Neural progenitor cell (in vitro differentiated cells): ENCODE measurements at regions not wholly inside any gene's neighbourhood (a gene's known extent, or its start where the extent isn't known, plus 50 kb on each side); places are given as distances from the start of the nearest gene placed in this dataset.

Experiments used
- DNase-seq: peaks from one replicate; pipeline ENCODE4 v3.0.0-alpha.2; 2016; ENCODE audit warnings: low spot score
- H2AFZ ChIP-seq: fragments of 200-600 bp; sonication (generic); replicated peaks from 2 replicates; pipeline ENCODE4 v1.6.1; 2016; ENCODE audit warnings: antibody characterized with exemption
- H3F3A ChIP-seq: fragments of 200-600 bp; sonication (generic); 2 replicates; pipeline ENCODE4 v1.6.1; 2016; ENCODE audit warnings: antibody characterized with exemption, low read depth
- H3K27ac ChIP-seq: fragments of 200-600 bp; sonication (generic); 2 replicates; pipeline ENCODE4 v1.5.1; 2016; ENCODE audit warnings: mild to moderate bottlenecking
- H3K27me3 ChIP-seq: fragments of 200-600 bp; sonication (generic); 2 replicates; pipeline ENCODE4 v1.6.1; 2016; ENCODE audit warnings: mild to moderate bottlenecking, moderate library complexity
- H3K36me3 ChIP-seq: fragments of 200-600 bp; sonication (generic); 2 replicates; pipeline ENCODE4 v1.5.1; 2016
- H3K4me1 ChIP-seq: fragments of 200-600 bp; sonication (generic); 2 replicates; pipeline ENCODE4 v1.6.1; 2016; ENCODE audit warnings: mixed run types
- H3K4me2 ChIP-seq: fragments of 200-600 bp; sonication (generic); 2 replicates; pipeline ENCODE4 v1.6.1; 2016
- H3K4me3 ChIP-seq: fragments of 200-600 bp; sonication (generic); 2 replicates; pipeline ENCODE4 v1.5.1; 2016
- H3K79me2 ChIP-seq: fragments of 200-600 bp; sonication (generic); 2 replicates; pipeline ENCODE4 v1.6.1; 2016; ENCODE audit warnings: low read depth
- H3K9ac ChIP-seq: fragments of 200-600 bp; sonication (generic); 2 replicates; pipeline ENCODE4 v1.6.1; 2016
- H3K9me3 ChIP-seq: fragments of 200-600 bp; sonication (generic); 2 replicates; pipeline ENCODE4 v1.5.1; 2016; ENCODE audit warnings: low read depth
- H4K20me1 ChIP-seq: fragments of 200-600 bp; sonication (generic); 2 replicates; pipeline ENCODE4 v1.6.1; 2016; ENCODE audit warnings: low read depth
- H3K27ac Mint-ChIP-seq: 3 replicates; pipeline ENCODE4 v1.8.0; 2021; ENCODE audit warnings: mixed read lengths
- H3K27me3 Mint-ChIP-seq: 2 replicates; pipeline ENCODE4 v1.8.0; 2022; ENCODE audit warnings: low read depth, mild to moderate bottlenecking, inconsistent platforms, moderate library complexity, mixed read lengths; ENCODE audit not compliant: insufficient read depth
- H3K36me3 Mint-ChIP-seq: 3 replicates; pipeline ENCODE4 v1.8.0; 2021; ENCODE audit warnings: mixed read lengths
- H3K4me1 Mint-ChIP-seq: 3 replicates; pipeline ENCODE4 v1.8.0; 2021; ENCODE audit warnings: mixed read lengths
- H3K4me3 Mint-ChIP-seq: 3 replicates; pipeline ENCODE4 v1.8.0; 2021; ENCODE audit warnings: mild to moderate bottlenecking, moderate library complexity, mixed read lengths
- H3K9me3 Mint-ChIP-seq: 3 replicates; pipeline ENCODE4 v1.8.0; 2020; ENCODE audit warnings: mixed read lengths
- EZH2 ChIP-seq: fragments of 200-600 bp; sonication (generic); IDR thresholded peaks from 2 replicates; pipeline ENCODE4 v1.6.1; 2017; ENCODE audit warnings: antibody characterized with exemption, mild to moderate bottlenecking, moderate library complexity
- EZH2phosphoT487 ChIP-seq: fragments of 200-600 bp; sonication (generic); IDR thresholded peaks from 2 replicates; pipeline ENCODE4 v1.6.1; 2017; ENCODE audit warnings: antibody characterized with exemption
- TF ChIP-seq, protein P1 (sequence below): fragments of 200-600 bp; sonication (generic); IDR thresholded peaks from 2 replicates; pipeline ENCODE4 v1.5.1; 2017; ENCODE audit warnings: antibody characterized with exemption, mild to moderate bottlenecking

DNA sequence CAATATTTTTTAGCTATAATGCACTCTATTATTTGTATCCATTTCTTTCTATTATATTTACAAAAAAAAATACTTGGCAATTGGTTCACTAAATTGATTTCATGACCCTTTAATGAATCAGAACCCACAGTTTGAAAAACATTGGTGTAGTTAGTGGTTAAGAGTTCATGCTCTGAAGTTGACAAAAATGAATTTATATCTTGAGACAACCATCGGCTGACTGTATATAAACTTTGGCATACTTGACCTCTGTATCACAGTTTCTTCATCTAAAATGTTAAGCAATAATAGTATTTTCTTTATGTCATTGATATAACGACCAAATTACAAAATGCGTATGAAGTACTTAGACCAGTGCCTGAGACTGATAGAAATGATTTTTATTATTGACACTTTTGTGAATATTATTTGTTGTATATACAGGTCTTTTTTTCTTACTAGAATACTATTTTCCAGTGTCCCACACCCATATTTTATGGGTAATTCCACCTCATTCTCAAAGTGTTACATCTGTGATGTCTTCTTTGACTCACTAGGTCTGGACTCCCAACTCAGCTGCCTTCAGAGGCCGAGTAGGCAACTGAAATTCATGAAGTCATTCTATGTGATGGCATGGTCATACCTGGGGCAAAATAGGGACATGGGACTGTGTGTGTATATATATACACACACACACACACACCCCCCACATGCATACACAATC, 459.2 kb downstream of the RFPL4B start:
- Histone ChIP-seq H3K79me2 (no peaks in the 10 kb centered on the region), H3K27ac (no peak overlapping the region), H3K4me1 (no peaks in the 10 kb centered on the region), H3K9ac (no peak overlapping the region), H3K4me3 (no peak overlapping the region), H3F3A (no peaks in the 10 kb centered on the region), H3K9me3 (no peaks in the 10 kb centered on the region), H3K27me3 (no peaks in the 10 kb centered on the region), H3K4me2 (no peak overlapping the region), H2AFZ (no peak overlapping the region), H3K36me3 (no peaks in the 10 kb centered on the region), H4K20me1 (no peaks in the 10 kb centered on the region)
- H3K4me1 Mint-ChIP-seq, result no peaks in the 10 kb centered on the region
- no peak overlapping the region for H3K4me3 Mint-ChIP-seq
- TF ChIP-seq, protein P1, sequence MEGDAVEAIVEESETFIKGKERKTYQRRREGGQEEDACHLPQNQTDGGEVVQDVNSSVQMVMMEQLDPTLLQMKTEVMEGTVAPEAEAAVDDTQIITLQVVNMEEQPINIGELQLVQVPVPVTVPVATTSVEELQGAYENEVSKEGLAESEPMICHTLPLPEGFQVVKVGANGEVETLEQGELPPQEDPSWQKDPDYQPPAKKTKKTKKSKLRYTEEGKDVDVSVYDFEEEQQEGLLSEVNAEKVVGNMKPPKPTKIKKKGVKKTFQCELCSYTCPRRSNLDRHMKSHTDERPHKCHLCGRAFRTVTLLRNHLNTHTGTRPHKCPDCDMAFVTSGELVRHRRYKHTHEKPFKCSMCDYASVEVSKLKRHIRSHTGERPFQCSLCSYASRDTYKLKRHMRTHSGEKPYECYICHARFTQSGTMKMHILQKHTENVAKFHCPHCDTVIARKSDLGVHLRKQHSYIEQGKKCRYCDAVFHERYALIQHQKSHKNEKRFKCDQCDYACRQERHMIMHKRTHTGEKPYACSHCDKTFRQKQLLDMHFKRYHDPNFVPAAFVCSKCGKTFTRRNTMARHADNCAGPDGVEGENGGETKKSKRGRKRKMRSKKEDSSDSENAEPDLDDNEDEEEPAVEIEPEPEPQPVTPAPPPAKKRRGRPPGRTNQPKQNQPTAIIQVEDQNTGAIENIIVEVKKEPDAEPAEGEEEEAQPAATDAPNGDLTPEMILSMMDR, result no peak
- TF ChIP-seq EZH2, result no peak
- TF ChIP-seq EZH2phosphoT487, result no peak
- peaks cover 4% of the 10 kb centered on the region for H3K9me3 Mint-ChIP-seq
- no peaks in the 10 kb centered on the region for H3K36me3 Mint-ChIP-seq
- no peak for DNase-seq
- H3K27ac Mint-ChIP-seq, result no peak overlapping the region
- H3K27me3 Mint-ChIP-seq, result no peaks in the 10 kb centered on the region

DNA sequence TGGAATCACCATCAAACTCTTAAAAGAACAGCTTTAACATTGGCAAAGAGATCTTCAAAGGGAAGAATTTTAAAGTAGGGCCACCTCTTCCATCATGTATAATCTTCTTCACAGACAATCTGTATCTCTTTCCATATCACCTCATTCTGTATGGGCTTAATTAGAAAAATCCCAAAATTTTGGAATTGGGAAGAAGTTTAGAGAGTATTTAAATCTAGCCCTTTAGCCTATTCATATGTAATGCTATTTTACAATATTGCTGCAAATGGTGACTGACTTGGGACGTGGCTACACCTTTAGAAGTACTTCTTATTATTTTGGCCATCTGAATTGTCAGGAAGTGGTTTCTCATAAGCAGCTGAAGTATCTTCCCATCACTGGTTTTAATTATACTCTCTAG, 474.3 kb downstream of the RFPL4B start:
- no peaks in the 10 kb centered on the region for H3K9me3 Mint-ChIP-seq
- no peaks in the 10 kb centered on the region for H3K9me3 ChIP-seq
- no peaks in the 10 kb centered on the region for H3K27me3 ChIP-seq
- H3K9ac ChIP-seq, result no peak overlapping the region
- no peaks in the 10 kb centered on the region for H3K27me3 Mint-ChIP-seq
- H3K36me3 ChIP-seq, result no peaks in the 10 kb centered on the region
- H2AFZ ChIP-seq, result no peak overlapping the region
- no peak overlapping the region for H3K27ac ChIP-seq
- no peaks in the 10 kb centered on the region for H3K79me2 ChIP-seq
- H3K4me1 Mint-ChIP-seq, result no peaks in the 10 kb centered on the region
- TF ChIP-seq EZH2phosphoT487 (no peak), EZH2 (no peak)
- TF ChIP-seq, protein P1, result no peak
- no peaks in the 10 kb centered on the region for H4K20me1 ChIP-seq
- no peak overlapping the region for H3K27ac Mint-ChIP-seq
- H3K4me3 ChIP-seq, result no peak overlapping the region
- H3F3A ChIP-seq, result no peaks in the 10 kb centered on the region
- H3K4me2 ChIP-seq, result no peak overlapping the region
- no peak overlapping the region for H3K4me3 Mint-ChIP-seq
- DNase-seq, result no peak
- H3K36me3 Mint-ChIP-seq, result peaks cover 3% of the 10 kb centered on the region
- no peaks in the 10 kb centered on the region for H3K4me1 ChIP-seq

DNA sequence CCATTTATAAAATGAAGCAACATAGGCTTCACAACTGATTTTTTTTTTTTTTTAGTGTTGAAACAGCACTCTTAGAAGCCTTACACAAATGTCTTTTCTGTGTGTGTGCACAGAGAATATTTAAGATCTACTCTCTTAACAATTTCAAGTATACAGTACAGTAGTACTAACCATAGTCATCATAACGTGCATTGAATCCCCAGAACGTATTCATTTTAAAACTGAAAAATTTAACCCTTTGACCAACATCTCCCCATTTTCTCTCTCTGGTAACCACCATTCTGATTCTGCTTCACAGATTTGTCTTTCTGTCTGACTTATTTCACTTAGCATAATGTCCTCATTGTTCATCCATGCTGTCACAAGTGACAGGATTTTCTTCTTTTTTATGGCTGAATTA, 475.6 kb downstream of the RFPL4B start:
- Mint-ChIP-seq H3K4me1 (peaks cover 6% of the 10 kb centered on the region), H3K36me3 (peaks cover 3% of the 10 kb centered on the region), H3K27me3 (no peaks in the 10 kb centered on the region), H3K4me3 (no peak overlapping the region), H3K27ac (no peak overlapping the region), H3K9me3 (no peaks in the 10 kb centered on the region)
- no peak overlapping the region for H3K4me3 ChIP-seq
- TF ChIP-seq, protein P1, result no peak
- TF ChIP-seq EZH2 (no peak), EZH2phosphoT487 (no peak)
- no peak overlapping the region for H3K27ac ChIP-seq
- DNase-seq, result no peak
- no peaks in the 10 kb centered on the region for H3K79me2 ChIP-seq
- H3K9me3 ChIP-seq, result no peaks in the 10 kb centered on the region
- no peaks in the 10 kb centered on the region for H4K20me1 ChIP-seq
- no peak overlapping the region for H3K4me2 ChIP-seq
- peaks cover 9% of the 10 kb centered on the region for H3K4me1 ChIP-seq
- H3K9ac ChIP-seq, result no peak overlapping the region
- no peak overlapping the region for H2AFZ ChIP-seq
- H3F3A ChIP-seq, result no peaks in the 10 kb centered on the region
- H3K27me3 ChIP-seq, result no peaks in the 10 kb centered on the region
- H3K36me3 ChIP-seq, result no peaks in the 10 kb centered on the region
